IMR-90 (cell line): ENCODE measurements at regions not wholly inside any gene's neighbourhood (a gene's known extent, or its start where the extent isn't known, plus 50 kb on each side); places are given as distances from the start of the nearest gene placed in this dataset.

Experiments used
- ATAC-seq: fragments of 200-7000 bp; cut with Tn5 transposase; 2 replicates; pipeline ENCODE4 v1.9.1; 2020; ENCODE audit warnings: low read depth, mild to moderate bottlenecking, moderate library complexity
- BruUV-seq: library from RNA; stranded (reverse); fragments of 400-500 nt; replicated peaks from 2 replicates; lab custom pipeline; 2021; lab: Mats Ljungman, UMichigan
- CTCF ChIA-PET: fragments of 300-600 bp; formaldehyde crosslinking; extraction: SDS; loops from one replicate; lab custom pipeline; 2021; ENCODE audit warnings: antibody characterized with exemption; lab: Yijun Ruan, JAX
- POLR2A ChIA-PET: fragments of 300-600 bp; sonication (Branson Sonifier 250); formaldehyde crosslinking; loops from one replicate; lab custom pipeline; 2022; ENCODE audit warnings: antibody characterized with exemption; ENCODE audit not compliant: unreplicated experiment; lab: Charles Lee
- DNase-seq: peaks from one replicate; pipeline ENCODE4 v3.0.0; 2013
- H2AFZ ChIP-seq: replicated peaks from 2 replicates; pipeline ENCODE3; 2013; ENCODE audit warnings: low read length, mild to moderate bottlenecking; ENCODE audit not compliant: poor library complexity
- H2AK5ac ChIP-seq: 2 replicates; pipeline ENCODE4 v1.6.1; 2013; ENCODE audit warnings: low read depth, low read length, inconsistent platforms
- H2AK9ac ChIP-seq: replicated peaks from 2 replicates; pipeline ENCODE3; 2013; ENCODE audit warnings: mild to moderate bottlenecking, low read depth, low read length, moderate library complexity; ENCODE audit not compliant: poor library complexity
- H2BK120ac ChIP-seq: 2 replicates; pipeline ENCODE4 v1.6.1; 2013; ENCODE audit warnings: low read depth, low read length, inconsistent platforms
- H2BK15ac ChIP-seq: 3 replicates; pipeline ENCODE4 v1.6.1; 2013; ENCODE audit warnings: low read depth, low read length, inconsistent platforms
- H2BK20ac ChIP-seq: 2 replicates; pipeline ENCODE4 v1.6.1; 2013; ENCODE audit warnings: low read depth, mild to moderate bottlenecking, inconsistent platforms, low read length, moderate library complexity
- H2BK5ac ChIP-seq: 2 replicates; pipeline ENCODE4 v1.6.1; 2013; ENCODE audit warnings: mild to moderate bottlenecking, low read depth, low read length, inconsistent platforms; ENCODE audit not compliant: poor library complexity, severe bottlenecking
- H3K14ac ChIP-seq: replicated peaks from 2 replicates; pipeline ENCODE4 v1.6.1; 2013; ENCODE audit warnings: low read depth, low read length, inconsistent platforms
- H3K18ac ChIP-seq: 2 replicates; pipeline ENCODE4 v1.6.1; 2013; ENCODE audit warnings: low read depth, low read length, control low read depth
- H3K23ac ChIP-seq: 2 replicates; pipeline ENCODE4 v1.6.1; 2013; ENCODE audit warnings: low read depth, low read length, inconsistent platforms
- H3K27ac ChIP-seq: 2 replicates; pipeline ENCODE4 v1.5.1; 2013; ENCODE audit warnings: mild to moderate bottlenecking, control low read depth, low read length; ENCODE audit not compliant: insufficient read depth
- H3K27me3 ChIP-seq: 2 replicates; pipeline ENCODE4 v1.6.1; 2013; ENCODE audit warnings: low read length; ENCODE audit not compliant: control insufficient read depth, insufficient read depth
- H3K36me3 ChIP-seq: 2 replicates; pipeline ENCODE4 v1.6.1; 2013; ENCODE audit warnings: low read length, mixed read lengths; ENCODE audit not compliant: control insufficient read depth, insufficient read depth
- H3K4ac ChIP-seq: 2 replicates; pipeline ENCODE4 v1.6.1; 2013; ENCODE audit warnings: low read depth, low read length, inconsistent platforms
- H3K4me1 ChIP-seq: 2 replicates; pipeline ENCODE4 v1.6.1; 2013; ENCODE audit warnings: low read length, mixed read lengths; ENCODE audit not compliant: control insufficient read depth, insufficient read depth
- H3K4me2 ChIP-seq: 2 replicates; pipeline ENCODE4 v1.6.1; 2013; ENCODE audit warnings: low read depth, mild to moderate bottlenecking, control low read depth, low read length, moderate library complexity
- H3K4me3 ChIP-seq: 2 replicates; pipeline ENCODE4 v1.5.1; 2013; ENCODE audit warnings: low read depth, mild to moderate bottlenecking, control low read depth, low read length, moderate library complexity; ENCODE audit not compliant: insufficient read depth
- H3K56ac ChIP-seq: 2 replicates; pipeline ENCODE4 v1.6.1; 2013; ENCODE audit warnings: low read length, inconsistent platforms; ENCODE audit not compliant: insufficient read depth; ENCODE audit errors: extremely low read depth
- H3K79me1 ChIP-seq, 2 experiments: 2 replicates each; pipeline ENCODE4 v1.6.1; 2013; ENCODE audit warnings: low read length in 2 of 2, inconsistent platforms in 1 of 2, low read depth in 1 of 2
- H3K9ac ChIP-seq: 2 replicates; pipeline ENCODE4 v1.6.1; 2013; ENCODE audit warnings: low read depth, low read length, control low read depth
- H3K9me1 ChIP-seq: 2 replicates; pipeline ENCODE4 v1.6.1; 2013; ENCODE audit warnings: low read length, inconsistent platforms; ENCODE audit not compliant: insufficient read depth
- H3K9me3 ChIP-seq: 2 replicates; pipeline ENCODE4 v1.6.1; 2013; ENCODE audit warnings: low read length; ENCODE audit not compliant: control insufficient read depth, insufficient read depth
- H4K20me1 ChIP-seq: 2 replicates; pipeline ENCODE4 v1.6.1; 2013; ENCODE audit warnings: low read length, inconsistent platforms; ENCODE audit not compliant: insufficient read depth
- H4K5ac ChIP-seq: 2 replicates; pipeline ENCODE4 v1.6.1; 2013; ENCODE audit warnings: mild to moderate bottlenecking, low read depth, low read length, control low read depth
- H4K8ac ChIP-seq, 2 experiments: 2 replicates each; pipeline ENCODE4 v1.6.1; 2013; ENCODE audit warnings: low read depth in 2 of 2, low read length in 2 of 2, control low read depth in 1 of 2, inconsistent platforms in 1 of 2
- H4K91ac ChIP-seq: 2 replicates; pipeline ENCODE4 v1.6.1; 2013; ENCODE audit warnings: low read depth, low read length, inconsistent platforms; ENCODE audit not compliant: insufficient read depth
- BHLHE40 ChIP-seq: fragments of 150-350 bp; IDR thresholded peaks from 2 replicates; pipeline ENCODE4 v1.6.1; 2016; ENCODE audit warnings: mild to moderate bottlenecking, low read depth, low read length
- CEBPB ChIP-seq: IDR thresholded peaks from 2 replicates; pipeline ENCODE4 v1.6.1; 2012; ENCODE audit warnings: low read depth, low read length, improper control_type of control experiment
- CHD1 ChIP-seq: IDR thresholded peaks from 2 replicates; pipeline ENCODE4 v1.6.1; 2012; ENCODE audit warnings: low read depth, low read length, improper control_type of control experiment
- CTCF ChIP-seq: conservative IDR thresholded peaks from 2 replicates; pipeline ENCODE4 v1.5.1; 2012; ENCODE audit warnings: mild to moderate bottlenecking, low read depth, low read length, improper control_type of control experiment
- ELK1 ChIP-seq: fragments of 150-350 bp; IDR thresholded peaks from 2 replicates; pipeline ENCODE4 v1.6.1; 2016; ENCODE audit warnings: low read depth, mild to moderate bottlenecking, low read length, moderate library complexity, borderline replicate concordance
- FOS ChIP-seq: fragments of 150-350 bp; IDR thresholded peaks from 2 replicates; pipeline ENCODE4 v1.6.1; 2016; ENCODE audit warnings: low read depth, low read length
- MAFK ChIP-seq: IDR thresholded peaks from 2 replicates; pipeline ENCODE4 v1.6.1; 2012; ENCODE audit warnings: low read depth, low read length, improper control_type of control experiment
- MXI1 ChIP-seq: IDR thresholded peaks from 2 replicates; pipeline ENCODE4 v1.6.1; 2012; ENCODE audit warnings: low read depth, mild to moderate bottlenecking, low read length, moderate library complexity, borderline replicate concordance
- NFE2L2 ChIP-seq: fragments of 150-350 bp; IDR thresholded peaks from 2 replicates; pipeline ENCODE4 v1.6.1; 2016; ENCODE audit warnings: low read depth, mild to moderate bottlenecking, low read length
- POLR2A ChIP-seq: IDR thresholded peaks from 2 replicates; pipeline ENCODE4 v1.6.1; 2012; ENCODE audit warnings: mild to moderate bottlenecking, low read depth, low read length
- RAD21 ChIP-seq: IDR thresholded peaks from 2 replicates; pipeline ENCODE4 v1.6.1; 2012; ENCODE audit warnings: low read length, improper control_type of control experiment
- RCOR1 ChIP-seq: IDR thresholded peaks from 2 replicates; pipeline ENCODE4 v1.6.1; 2012; ENCODE audit warnings: mild to moderate bottlenecking, low read length, improper control_type of control experiment; ENCODE audit not compliant: insufficient replicate concordance
- RFX5 ChIP-seq: IDR thresholded peaks from 2 replicates; pipeline ENCODE4 v1.8.0; 2012; ENCODE audit warnings: low read depth, mild to moderate bottlenecking, low read length, moderate library complexity
- SMC3 ChIP-seq: fragments of 150-350 bp; IDR thresholded peaks from 2 replicates; pipeline ENCODE4 v1.6.1; 2016; ENCODE audit warnings: low read depth, mild to moderate bottlenecking, antibody characterized with exemption, low read length, moderate library complexity
- WGBS, 2 experiments: methylation state at CpG; one replicate each; pipeline versions ENCODE4 v1.1.5 to v1.1.7; 2013; ENCODE audit warnings: missing lambda C conversion rate in 2 of 2; ENCODE audit not compliant: insufficient read length in 1 of 2; ENCODE audit errors: extremely low coverage in 2 of 2; 5-methylcytosine and 5-hydroxymethylcytosine counted together
- dilution Hi-C: fragments of 300-500 bp; cut with HindIII; formaldehyde crosslinking; loops from one replicate; pipeline ENCODE4 v1.14.3; 2018; ENCODE audit warnings: low sequenced_read_pairs; ENCODE audit not compliant: unreplicated experiment
- in situ Hi-C: fragments of 300-500 bp; cut with MboI; formaldehyde crosslinking; loops from 3 replicates; pipeline ENCODE4 v1.14.3; 2019; ENCODE audit warnings: low sequenced_read_pairs, inconsistent platforms, mixed read lengths
- intact Hi-C: fragments of 100-400 bp; cut with micrococcal nuclease; formaldehyde crosslinking; loops from 2 replicates; pipeline ENCODE4 v1.10.0; 2022
- TF ChIP-seq, protein P1 (sequence below): fragments of 150-350 bp; IDR thresholded peaks from 2 replicates; pipeline ENCODE4 v1.6.1; 2017; ENCODE audit warnings: mild to moderate bottlenecking, antibody characterized with exemption, low read length, low read depth

DNA sequence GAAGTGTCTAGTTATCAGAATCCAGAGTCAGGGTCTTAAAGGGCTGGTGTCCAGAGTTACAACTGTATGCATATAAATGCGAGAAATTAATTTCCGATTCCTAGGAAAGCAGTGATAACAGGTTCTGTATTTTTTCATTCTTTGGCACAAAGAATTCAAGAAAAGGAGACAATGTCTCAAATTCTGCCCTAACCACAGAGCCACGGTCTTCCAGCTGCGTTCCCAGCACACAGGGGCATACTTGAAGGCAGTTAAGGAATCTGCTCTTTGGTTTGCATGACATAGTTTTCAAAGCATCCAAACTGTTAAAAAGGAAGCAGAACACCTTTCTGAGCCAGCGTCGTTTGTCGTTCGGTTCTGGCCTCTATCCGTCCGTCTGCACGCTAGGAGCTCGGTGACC lies 416.9 kb upstream of the MKI67 start:
- no peak for ATAC-seq
- Histone ChIP-seq H3K9me3 (peaks cover 26% of the 10 kb centered on the region), H2BK20ac (no peak overlapping the region), H2AFZ (no peak overlapping the region), H3K14ac (no peak overlapping the region), H2BK15ac (no peak overlapping the region), H3K23ac (no peak overlapping the region), H3K18ac (no peak overlapping the region), H3K56ac (no peak overlapping the region), H2AK5ac (no peak overlapping the region), H2BK5ac (no peak overlapping the region), H3K4ac (no peak overlapping the region), H3K4me3 (no peak overlapping the region), H2BK120ac (no peak overlapping the region), H2AK9ac (no peak overlapping the region), H3K79me1 (no peaks in the 10 kb centered on the region), H4K8ac (no peak overlapping the region), H4K20me1 (no peaks in the 10 kb centered on the region), H4K5ac (no peak overlapping the region), H3K4me2 (no peak overlapping the region), H4K91ac (no peak overlapping the region), H3K4me1 (no peaks in the 10 kb centered on the region), H3K9ac (no peak overlapping the region), H3K36me3 (no peaks in the 10 kb centered on the region), H3K9me1 (no peaks in the 10 kb centered on the region), H3K27me3 (no peaks in the 10 kb centered on the region), H3K27ac (no peak overlapping the region)
- intact Hi-C loops = no loop called here
- no TSS peak for BruUV-seq
- ChIA-PET POLR2A (no interaction called here), CTCF (no interaction called here)
- TF ChIP-seq RAD21 = no peak
- TF ChIP-seq SMC3 = no peak
- no peak for TF ChIP-seq MAFK
- TF ChIP-seq, protein P1, sequence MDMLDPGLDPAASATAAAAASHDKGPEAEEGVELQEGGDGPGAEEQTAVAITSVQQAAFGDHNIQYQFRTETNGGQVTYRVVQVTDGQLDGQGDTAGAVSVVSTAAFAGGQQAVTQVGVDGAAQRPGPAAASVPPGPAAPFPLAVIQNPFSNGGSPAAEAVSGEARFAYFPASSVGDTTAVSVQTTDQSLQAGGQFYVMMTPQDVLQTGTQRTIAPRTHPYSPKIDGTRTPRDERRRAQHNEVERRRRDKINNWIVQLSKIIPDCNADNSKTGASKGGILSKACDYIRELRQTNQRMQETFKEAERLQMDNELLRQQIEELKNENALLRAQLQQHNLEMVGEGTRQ = no peak
- TF ChIP-seq FOS = no peak
- no peak for TF ChIP-seq CEBPB
- TF ChIP-seq MXI1 = no peak
- TF ChIP-seq POLR2A = no peak
- no peak for TF ChIP-seq RCOR1
- TF ChIP-seq BHLHE40 = no peak
- TF ChIP-seq CTCF = no peak
- TF ChIP-seq ELK1 = no peak
- no peak for TF ChIP-seq NFE2L2
- no peak for TF ChIP-seq RFX5
- TF ChIP-seq CHD1 = no peak
- dilution Hi-C loops = no loop called here
- DNase-seq = no peak
- 91% methylated on average over 6 of the region's 12 CpGs; no CpG with 5 or more reads in 1 of the 2 experiments for WGBS, 2 experiments
- in situ Hi-C loops = no loop called here
